ENCODE measurements at regions not wholly inside any gene's neighbourhood (a gene's known extent, or its start where the extent isn't known, plus 50 kb on each side); places are given as distances from the start of the nearest gene placed in this dataset.

GRCh38 chrX:45322382-45322781, 121.7 kb upstream of the DIPK2B start:
- TF ChIP-seq CTCF (optimal IDR thresholded peaks at IDR 0.05 in 1 of 3, IDR thresholded peaks at IDR 0.05 in 1 of 3, conservative IDR thresholded peaks at IDR 0.05 in 1 of 3; ENCODE audit: extremely low read depth in 1 of 3, insufficient read depth in 2 of 3, low read length in 3 of 3) (peak; percentile 53 to 70 (median 69)), EZH2 (IDR thresholded peaks at IDR 0.05; ENCODE audit: low read length) (no peak)
